ENCODE measurements at regions not wholly inside any gene's neighbourhood (a gene's known extent, or its start where the extent isn't known, plus 50 kb on each side); places are given as distances from the start of the nearest gene placed in this dataset.

DNA sequence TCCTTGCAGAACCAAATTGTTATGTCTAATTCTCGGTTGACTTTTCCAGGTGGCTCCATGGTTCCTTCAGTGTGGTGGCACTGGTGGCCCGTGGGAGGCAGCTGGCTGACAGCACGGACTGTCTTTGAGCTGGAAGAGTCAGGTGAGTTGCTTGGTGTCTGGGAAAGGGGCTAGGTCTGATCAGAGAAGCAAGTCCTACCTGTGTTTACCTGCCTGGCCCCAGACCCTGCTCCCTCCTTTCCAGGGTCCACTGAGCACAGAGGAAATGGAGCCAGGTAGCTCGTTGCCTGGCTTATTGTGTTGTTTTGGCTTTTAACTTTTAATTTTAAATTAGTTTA is 111.8 kb downstream of the BANF2 start:
- Histone ChIP-seq H3K79me1 (ENCODE audit: low read length) (no peaks in the 10 kb centered on the region), H2AK5ac (ENCODE audit: low read length) (no peak overlapping the region), H2BK120ac (ENCODE audit: low read depth, low read length) (no peak overlapping the region), H3K9ac (ENCODE audit: low read length) (no peak overlapping the region), H2BK5ac (ENCODE audit: low read length) (no peak overlapping the region), H3K23ac (ENCODE audit: low read length) (no peak overlapping the region), H3K18ac (ENCODE audit: low read length) (no peak overlapping the region), H3K4ac (ENCODE audit: low read depth, low read length) (no peak overlapping the region), H3K56ac (ENCODE audit: low read length) (no peak overlapping the region), H4K8ac (ENCODE audit: low read depth, low read length) (no peak overlapping the region), H3K27me3 (ENCODE audit: insufficient read depth, low read length, poor library complexity) (no peaks in the 10 kb centered on the region), H3K36me3 (ENCODE audit: control insufficient read depth, insufficient read depth, low read length) (no peaks in the 10 kb centered on the region), H3K79me2 (ENCODE audit: control insufficient read depth, insufficient read depth, low read length) (no peaks in the 10 kb centered on the region), H3K4me3 (ENCODE audit: low read length) (no peak overlapping the region), H4K5ac (ENCODE audit: low read length) (no peak overlapping the region), H2BK15ac (replicated peaks; ENCODE audit: low read depth) (no peak overlapping the region), H3K4me2 (ENCODE audit: low read length) (no peak overlapping the region), H3K4me1 (ENCODE audit: control insufficient read depth, low read depth, low read length) (no peaks in the 10 kb centered on the region), H3K27ac (ENCODE audit: low read depth, low read length) (no peak overlapping the region)
- no peak for DNase-seq
- no CpG with 5 or more reads among the region's 4 CpGs for WGBS (ENCODE audit: extremely low coverage, insufficient coverage, low lambda C conversion rate)

DNA sequence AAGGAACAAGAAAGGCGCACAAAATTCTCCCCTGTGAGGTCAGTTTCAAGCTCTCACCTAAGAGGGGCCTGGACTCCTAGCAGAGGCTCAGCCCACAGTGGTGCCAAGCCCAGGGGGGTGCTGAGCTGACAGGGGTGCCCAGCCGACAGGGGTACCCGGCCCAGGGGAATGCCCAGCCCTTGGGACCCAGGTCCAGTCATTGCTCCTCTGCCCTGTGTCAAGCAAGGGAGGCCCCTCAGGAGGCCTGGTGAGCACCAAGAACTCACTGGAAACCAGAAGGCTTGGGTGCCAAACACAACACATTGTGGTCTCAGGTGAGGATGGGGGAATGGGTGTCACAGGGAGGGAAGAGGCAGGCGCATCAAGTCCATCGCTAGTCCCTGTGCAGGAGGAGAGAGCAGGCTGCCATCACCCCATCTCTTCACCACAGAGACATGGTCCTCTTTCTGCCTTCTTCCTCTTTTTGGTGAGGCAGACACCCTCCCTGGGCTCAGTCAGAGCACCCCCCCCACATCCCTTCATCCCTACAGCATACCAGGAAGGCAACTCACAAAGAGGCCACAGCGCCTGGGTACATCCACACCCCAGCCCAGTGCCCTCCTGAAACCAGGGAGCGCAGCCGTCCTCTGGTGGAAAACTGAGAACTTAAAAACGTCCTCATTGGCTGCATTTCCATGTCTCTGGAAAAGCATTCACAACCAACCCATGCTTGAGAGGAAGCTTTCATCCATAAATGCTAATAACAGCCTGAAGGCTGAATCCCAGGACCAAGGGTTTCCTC is 111.3 kb downstream of the BANF2 start:
- Histone ChIP-seq H3K36me3 (ENCODE audit: control insufficient read depth, insufficient read depth, low read length) (no peaks in the 10 kb centered on the region), H3K79me2 (ENCODE audit: control insufficient read depth, insufficient read depth, low read length) (no peaks in the 10 kb centered on the region), H2AK5ac (ENCODE audit: low read length) (no peak overlapping the region), H3K56ac (ENCODE audit: low read length) (no peak overlapping the region), H3K4ac (ENCODE audit: low read depth, low read length) (no peak overlapping the region), H3K18ac (ENCODE audit: low read length) (no peak overlapping the region), H3K23ac (ENCODE audit: low read length) (no peak overlapping the region), H2BK5ac (ENCODE audit: low read length) (no peak overlapping the region), H3K4me3 (ENCODE audit: low read length) (no peak overlapping the region), H4K5ac (ENCODE audit: low read length) (no peak overlapping the region), H4K8ac (ENCODE audit: low read depth, low read length) (no peak overlapping the region), H3K27ac (ENCODE audit: low read depth, low read length) (no peak overlapping the region), H3K4me1 (ENCODE audit: control insufficient read depth, low read depth, low read length) (no peaks in the 10 kb centered on the region), H2BK120ac (ENCODE audit: low read depth, low read length) (no peak overlapping the region), H3K9ac (ENCODE audit: low read length) (no peak overlapping the region), H2BK15ac (replicated peaks; ENCODE audit: low read depth) (no peak overlapping the region), H3K79me1 (ENCODE audit: low read length) (no peaks in the 10 kb centered on the region), H3K27me3 (ENCODE audit: insufficient read depth, low read length, poor library complexity) (no peaks in the 10 kb centered on the region), H3K4me2 (ENCODE audit: low read length) (no peak overlapping the region)
- DNase-seq = no peak
- no CpG with 5 or more reads among the region's 9 CpGs for WGBS (ENCODE audit: extremely low coverage, insufficient coverage, low lambda C conversion rate)

DNA sequence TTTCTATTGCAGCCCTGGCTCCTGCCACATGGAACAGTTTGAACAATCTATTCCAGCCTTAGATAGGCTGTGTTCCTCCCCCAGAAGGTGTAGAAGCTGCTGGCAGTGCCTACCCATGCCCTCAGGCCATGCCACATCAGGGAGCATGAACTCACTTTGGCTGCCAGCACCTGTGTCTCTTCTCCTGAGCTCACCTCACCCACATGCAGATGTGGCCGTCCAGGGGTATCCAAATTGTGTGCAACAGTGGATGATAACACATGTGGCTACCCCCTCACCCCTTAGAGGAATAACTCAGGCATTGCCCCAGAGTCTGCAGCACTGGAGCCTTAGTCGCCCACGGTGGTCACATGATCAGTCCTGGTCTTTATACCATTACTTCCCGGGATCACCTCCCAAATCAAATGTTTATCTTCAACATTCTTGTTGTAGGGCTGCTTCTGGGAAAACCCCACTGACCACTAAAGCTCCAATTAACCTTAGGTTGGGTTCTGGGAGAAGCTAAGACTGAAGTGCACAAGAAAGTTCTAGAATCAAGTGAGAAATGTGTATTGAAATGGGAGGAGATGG is 110.4 kb downstream of the BANF2 start:
- Histone ChIP-seq H3K4me3 (ENCODE audit: low read length) (no peak overlapping the region), H3K27me3 (ENCODE audit: insufficient read depth, low read length, poor library complexity) (no peaks in the 10 kb centered on the region), H3K18ac (ENCODE audit: low read length) (no peak overlapping the region), H3K27ac (ENCODE audit: low read depth, low read length) (no peak overlapping the region), H4K8ac (ENCODE audit: low read depth, low read length) (no peak overlapping the region), H3K9ac (ENCODE audit: low read length) (no peak overlapping the region), H3K56ac (ENCODE audit: low read length) (no peak overlapping the region), H3K4me2 (ENCODE audit: low read length) (no peak overlapping the region), H4K5ac (ENCODE audit: low read length) (no peak overlapping the region), H3K4me1 (ENCODE audit: control insufficient read depth, low read depth, low read length) (no peaks in the 10 kb centered on the region), H2AK5ac (ENCODE audit: low read length) (no peak overlapping the region), H2BK5ac (ENCODE audit: low read length) (no peak overlapping the region), H3K23ac (ENCODE audit: low read length) (no peak overlapping the region), H2BK15ac (replicated peaks; ENCODE audit: low read depth) (no peak overlapping the region), H3K79me2 (ENCODE audit: control insufficient read depth, insufficient read depth, low read length) (no peaks in the 10 kb centered on the region), H3K4ac (ENCODE audit: low read depth, low read length) (no peak overlapping the region), H3K36me3 (ENCODE audit: control insufficient read depth, insufficient read depth, low read length) (no peaks in the 10 kb centered on the region), H3K79me1 (ENCODE audit: low read length) (no peaks in the 10 kb centered on the region), H2BK120ac (ENCODE audit: low read depth, low read length) (no peak overlapping the region)
- DNase-seq = no peak
- no CpG with 5 or more reads among the region's 4 CpGs for WGBS (ENCODE audit: extremely low coverage, insufficient coverage, low lambda C conversion rate)

DNA sequence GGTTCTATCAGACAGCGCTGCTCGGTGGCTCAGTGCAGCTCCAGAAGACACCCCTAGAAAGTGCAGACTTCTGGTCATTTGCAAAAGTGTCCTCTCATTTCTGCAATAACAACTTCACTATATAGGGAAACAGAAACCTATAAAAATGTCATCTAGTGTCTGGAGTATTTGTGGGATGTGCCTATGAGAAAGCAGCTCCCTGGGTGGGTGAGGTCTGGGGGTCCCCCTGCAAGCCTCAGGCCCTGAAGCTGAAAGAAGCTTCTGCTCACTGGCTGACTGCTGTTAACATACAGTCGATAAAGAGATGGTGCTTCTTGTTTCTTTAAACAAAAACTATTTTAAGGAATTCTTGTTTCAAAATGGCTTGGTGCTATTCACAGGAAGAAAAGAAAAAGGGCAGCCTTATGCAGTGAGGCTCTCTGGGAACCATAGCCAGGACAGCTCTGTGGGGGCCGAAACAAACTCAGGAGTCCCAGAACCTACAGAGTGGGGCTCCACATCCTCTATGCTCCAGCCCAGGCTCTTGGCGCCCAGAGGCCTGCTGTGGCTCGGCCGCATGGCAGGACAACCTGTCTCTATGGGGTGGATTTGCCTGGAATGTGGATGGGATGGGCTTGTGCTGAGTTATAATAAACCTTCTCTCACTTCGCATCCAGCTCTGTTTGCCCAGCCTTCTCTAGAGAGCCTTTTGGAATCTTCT is 109.7 kb downstream of the BANF2 start:
- Histone ChIP-seq H4K5ac (ENCODE audit: low read length) (no peak overlapping the region), H3K4me1 (ENCODE audit: control insufficient read depth, low read depth, low read length) (no peaks in the 10 kb centered on the region), H3K79me1 (ENCODE audit: low read length) (no peaks in the 10 kb centered on the region), H2AK5ac (ENCODE audit: low read length) (no peak overlapping the region), H3K4me3 (ENCODE audit: low read length) (no peak overlapping the region), H3K79me2 (ENCODE audit: control insufficient read depth, insufficient read depth, low read length) (no peaks in the 10 kb centered on the region), H3K18ac (ENCODE audit: low read length) (no peak overlapping the region), H3K4ac (ENCODE audit: low read depth, low read length) (no peak overlapping the region), H4K8ac (ENCODE audit: low read depth, low read length) (no peak overlapping the region), H3K23ac (ENCODE audit: low read length) (no peak overlapping the region), H3K4me2 (ENCODE audit: low read length) (no peak overlapping the region), H3K36me3 (ENCODE audit: control insufficient read depth, insufficient read depth, low read length) (no peaks in the 10 kb centered on the region), H3K27me3 (ENCODE audit: insufficient read depth, low read length, poor library complexity) (no peaks in the 10 kb centered on the region), H2BK5ac (ENCODE audit: low read length) (no peak overlapping the region), H3K56ac (ENCODE audit: low read length) (no peak overlapping the region), H3K27ac (ENCODE audit: low read depth, low read length) (no peak overlapping the region), H2BK15ac (replicated peaks; ENCODE audit: low read depth) (no peak overlapping the region), H3K9ac (ENCODE audit: low read length) (no peak overlapping the region), H2BK120ac (ENCODE audit: low read depth, low read length) (no peak overlapping the region)
- peak; percentile 12 for DNase-seq
- no CpG with 5 or more reads among the region's 8 CpGs for WGBS (ENCODE audit: extremely low coverage, insufficient coverage, low lambda C conversion rate)

DNA sequence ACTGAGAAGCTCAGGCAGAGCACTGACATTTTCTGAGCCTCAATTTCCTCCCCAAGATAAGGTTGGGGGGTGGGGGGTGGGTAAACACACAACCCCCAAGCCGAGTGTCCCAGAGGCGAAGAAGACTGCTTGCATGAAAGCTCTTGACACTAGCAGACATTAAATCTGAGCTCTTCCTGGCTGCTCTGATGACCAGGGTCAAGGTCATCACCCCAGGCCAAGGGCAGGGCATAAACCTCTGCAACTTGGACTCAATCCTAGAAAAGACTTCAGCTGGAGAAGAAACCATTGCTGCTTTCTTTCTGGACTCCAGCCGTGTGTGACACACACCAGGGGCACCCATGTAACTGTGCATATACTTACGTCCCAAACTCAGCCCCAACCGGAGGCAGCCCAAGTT is 109.0 kb downstream of the BANF2 start:
- H3K4ac ChIP-seq (ENCODE audit: low read depth, low read length) = no peak overlapping the region
- no peak overlapping the region for H3K56ac ChIP-seq (ENCODE audit: low read length)
- no peaks in the 10 kb centered on the region for H3K36me3 ChIP-seq (ENCODE audit: control insufficient read depth, insufficient read depth, low read length)
- no peak overlapping the region for H2BK120ac ChIP-seq (ENCODE audit: low read depth, low read length)
- no peak overlapping the region for H3K9ac ChIP-seq (ENCODE audit: low read length)
- H3K4me2 ChIP-seq (ENCODE audit: low read length) = no peak overlapping the region
- DNase-seq = no peak
- WGBS (ENCODE audit: extremely low coverage, insufficient coverage, low lambda C conversion rate) = no CpG with 5 or more reads among the region's 5 CpGs
- no peak overlapping the region for H4K8ac ChIP-seq (ENCODE audit: low read depth, low read length)
- H3K4me3 ChIP-seq (ENCODE audit: low read length) = no peak overlapping the region
- no peak overlapping the region for H4K5ac ChIP-seq (ENCODE audit: low read length)
- H3K27ac ChIP-seq (ENCODE audit: low read depth, low read length) = no peak overlapping the region
- no peak overlapping the region for H3K23ac ChIP-seq (ENCODE audit: low read length)
- no peaks in the 10 kb centered on the region for H3K27me3 ChIP-seq (ENCODE audit: insufficient read depth, low read length, poor library complexity)
- H2BK5ac ChIP-seq (ENCODE audit: low read length) = no peak overlapping the region
- H3K18ac ChIP-seq (ENCODE audit: low read length) = no peak overlapping the region
- no peaks in the 10 kb centered on the region for H3K79me2 ChIP-seq (ENCODE audit: control insufficient read depth, insufficient read depth, low read length)
- H2AK5ac ChIP-seq (ENCODE audit: low read length) = no peak overlapping the region
- no peak overlapping the region for H2BK15ac ChIP-seq (replicated peaks; ENCODE audit: low read depth)
- H3K79me1 ChIP-seq (ENCODE audit: low read length) = no peaks in the 10 kb centered on the region
- H3K4me1 ChIP-seq (ENCODE audit: control insufficient read depth, low read depth, low read length) = no peaks in the 10 kb centered on the region

All from mesendoderm (in vitro differentiated cells).